ENCODE measurements at regions not wholly inside any gene's neighbourhood (a gene's known extent, or its start where the extent isn't known, plus 50 kb on each side); places are given as distances from the start of the nearest gene placed in this dataset.
"Not testable (repeated sequence)": the region's sequence is repeated elsewhere in the genome, so short reads cannot be mapped to it uniquely, and the experiment has no call there.

GRCh38 chr14:54251356-54251755, 145.5 kb upstream of the CDKN3 start:
- DNase-seq (ENCODE audit: low read depth) = no peak

GRCh38 chr14:54252072-54252730, 144.6 kb upstream of the CDKN3 start:
- peak; percentile 94 for DNase-seq (ENCODE audit: low read depth)

- DNase-seq (ENCODE audit: low read depth) = peak; percentile 95
Observed at GRCh38 chr14:54253195-54253947, 143.4 kb upstream of the CDKN3 start.

- no peak for DNase-seq (ENCODE audit: low read depth)
Observed at GRCh38 chr14:54256156-54256555, 140.7 kb upstream of the CDKN3 start.

- no peak for DNase-seq (ENCODE audit: low read depth)
Observed at GRCh38 chr14:54257424-54257823, 139.4 kb upstream of the CDKN3 start.

GRCh38 chr14:54258382-54258781, 138.4 kb upstream of the CDKN3 start:
- DNase-seq (ENCODE audit: low read depth) = no peak

GRCh38 chr14:54259821-54260220, 137.0 kb upstream of the CDKN3 start:
- DNase-seq (ENCODE audit: low read depth) = no peak

- DNase-seq (ENCODE audit: low read depth) = no peak
Observed at GRCh38 chr14:54261283-54261682, 135.5 kb upstream of the CDKN3 start.

- DNase-seq (ENCODE audit: low read depth) = not testable (repeated sequence)
Observed at GRCh38 chr14:54266616-54267015, 130.2 kb upstream of the CDKN3 start.

GRCh38 chr14:54267172-54267571, 129.6 kb upstream of the CDKN3 start:
- DNase-seq (ENCODE audit: low read depth) = no peak

- no peak for DNase-seq (ENCODE audit: low read depth)
Observed at GRCh38 chr14:54275997-54276725, 120.6 kb upstream of the CDKN3 start.

GRCh38 chr14:54278087-54278486, 118.7 kb upstream of the CDKN3 start:
- peak; percentile 37 for DNase-seq (ENCODE audit: low read depth)

- no peak for DNase-seq (ENCODE audit: low read depth)
Observed at GRCh38 chr14:54278665-54279295, 118.0 kb upstream of the CDKN3 start.

GRCh38 chr14:54282849-54283248, 114.0 kb upstream of the CDKN3 start:
- DNase-seq (ENCODE audit: low read depth) = no peak

GRCh38 chr14:54285030-54285429, 111.8 kb upstream of the CDKN3 start:
- no peak for DNase-seq (ENCODE audit: low read depth)

GRCh38 chr14:54291491-54292191, 105.2 kb upstream of the CDKN3 start:
- peak; percentile 72 for DNase-seq (ENCODE audit: low read depth)

GRCh38 chr14:54294802-54295201, 102.0 kb upstream of the CDKN3 start:
- no peak for DNase-seq (ENCODE audit: low read depth)

- DNase-seq (ENCODE audit: low read depth) = peak; percentile 41
Observed at GRCh38 chr14:54299410-54300363, 97.1 kb upstream of the CDKN3 start.

GRCh38 chr14:54300881-54301280, 95.9 kb upstream of the CDKN3 start:
- DNase-seq (ENCODE audit: low read depth) = no peak

- no peak for DNase-seq (ENCODE audit: low read depth)
Observed at GRCh38 chr14:54301359-54301758, 95.4 kb upstream of the CDKN3 start.

Data from HT1080 (cell line).